ENCODE measurements at regions not wholly inside any gene's neighbourhood (a gene's known extent, or its start where the extent isn't known, plus 50 kb on each side); places are given as distances from the start of the nearest gene placed in this dataset.
"Not testable (repeated sequence)": the region's sequence is repeated elsewhere in the genome, so short reads cannot be mapped to it uniquely, and the experiment has no call there.

DNA sequence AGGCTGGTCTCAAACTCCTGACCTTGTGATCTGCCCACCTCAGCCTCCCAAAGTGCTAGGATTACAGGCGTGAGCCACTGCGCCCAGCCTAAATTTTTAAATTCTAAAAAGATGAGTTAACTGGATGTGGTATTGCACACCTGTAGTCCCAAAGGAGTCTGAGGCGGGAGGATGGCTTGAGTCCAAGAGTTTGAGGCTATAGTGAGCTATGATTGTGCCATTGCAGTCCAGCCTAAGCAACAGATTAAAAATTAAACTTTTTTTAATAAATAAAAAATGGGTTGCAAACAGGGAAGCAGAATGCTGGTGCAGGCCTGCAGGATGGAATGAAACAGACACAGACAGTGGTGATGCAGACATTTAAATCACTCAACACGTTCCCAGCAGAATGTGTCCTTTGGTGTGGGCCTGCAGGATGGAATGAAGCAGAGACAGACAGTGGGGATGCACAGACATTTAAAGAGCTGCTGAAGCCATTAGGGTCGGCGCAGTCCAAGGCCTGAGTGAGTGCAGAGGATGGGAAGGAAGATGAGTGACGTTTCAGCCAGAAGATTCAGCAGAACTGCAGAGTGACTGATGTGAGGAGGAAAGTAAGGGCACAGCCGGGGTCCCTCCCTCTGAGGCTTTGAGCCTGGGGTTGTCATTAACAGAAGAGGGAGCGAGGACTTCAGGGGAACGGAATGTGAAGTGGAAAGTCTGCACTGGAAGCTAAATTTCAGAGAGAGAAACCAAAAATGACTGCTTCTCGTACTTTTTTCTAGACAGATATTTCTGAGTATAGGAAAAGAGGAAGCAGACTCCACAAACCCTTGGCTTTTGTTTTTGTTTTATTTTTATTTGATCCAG, 117.5 kb downstream of the RIN2 start:
- no peaks in the 10 kb centered on the region for H3K9me3 ChIP-seq
- no peak overlapping the region for H3K4me3 ChIP-seq
- 60% methylated on average over 11 of the region's 11 CpGs for WGBS
- H3K27ac ChIP-seq, result peak overlapping the region; percentile 68
- TF ChIP-seq POLR2AphosphoS5 (IDR thresholded peaks at IDR 0.05) (no peak), EP300 (IDR thresholded peaks at IDR 0.05) (no peak), POLR2A (IDR thresholded peaks at IDR 0.05) (no peak)
- TF ChIP-seq, protein P1, sequence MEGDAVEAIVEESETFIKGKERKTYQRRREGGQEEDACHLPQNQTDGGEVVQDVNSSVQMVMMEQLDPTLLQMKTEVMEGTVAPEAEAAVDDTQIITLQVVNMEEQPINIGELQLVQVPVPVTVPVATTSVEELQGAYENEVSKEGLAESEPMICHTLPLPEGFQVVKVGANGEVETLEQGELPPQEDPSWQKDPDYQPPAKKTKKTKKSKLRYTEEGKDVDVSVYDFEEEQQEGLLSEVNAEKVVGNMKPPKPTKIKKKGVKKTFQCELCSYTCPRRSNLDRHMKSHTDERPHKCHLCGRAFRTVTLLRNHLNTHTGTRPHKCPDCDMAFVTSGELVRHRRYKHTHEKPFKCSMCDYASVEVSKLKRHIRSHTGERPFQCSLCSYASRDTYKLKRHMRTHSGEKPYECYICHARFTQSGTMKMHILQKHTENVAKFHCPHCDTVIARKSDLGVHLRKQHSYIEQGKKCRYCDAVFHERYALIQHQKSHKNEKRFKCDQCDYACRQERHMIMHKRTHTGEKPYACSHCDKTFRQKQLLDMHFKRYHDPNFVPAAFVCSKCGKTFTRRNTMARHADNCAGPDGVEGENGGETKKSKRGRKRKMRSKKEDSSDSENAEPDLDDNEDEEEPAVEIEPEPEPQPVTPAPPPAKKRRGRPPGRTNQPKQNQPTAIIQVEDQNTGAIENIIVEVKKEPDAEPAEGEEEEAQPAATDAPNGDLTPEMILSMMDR (IDR thresholded peaks at IDR 0.05), result no peak
- peaks cover 14% of the 10 kb centered on the region for H3K4me1 ChIP-seq
- no peaks in the 10 kb centered on the region for H3K36me3 ChIP-seq
- no peak for DNase-seq (ENCODE audit: low spot score in 2 of 2)
- no peaks in the 10 kb centered on the region for H3K27me3 ChIP-seq

DNA sequence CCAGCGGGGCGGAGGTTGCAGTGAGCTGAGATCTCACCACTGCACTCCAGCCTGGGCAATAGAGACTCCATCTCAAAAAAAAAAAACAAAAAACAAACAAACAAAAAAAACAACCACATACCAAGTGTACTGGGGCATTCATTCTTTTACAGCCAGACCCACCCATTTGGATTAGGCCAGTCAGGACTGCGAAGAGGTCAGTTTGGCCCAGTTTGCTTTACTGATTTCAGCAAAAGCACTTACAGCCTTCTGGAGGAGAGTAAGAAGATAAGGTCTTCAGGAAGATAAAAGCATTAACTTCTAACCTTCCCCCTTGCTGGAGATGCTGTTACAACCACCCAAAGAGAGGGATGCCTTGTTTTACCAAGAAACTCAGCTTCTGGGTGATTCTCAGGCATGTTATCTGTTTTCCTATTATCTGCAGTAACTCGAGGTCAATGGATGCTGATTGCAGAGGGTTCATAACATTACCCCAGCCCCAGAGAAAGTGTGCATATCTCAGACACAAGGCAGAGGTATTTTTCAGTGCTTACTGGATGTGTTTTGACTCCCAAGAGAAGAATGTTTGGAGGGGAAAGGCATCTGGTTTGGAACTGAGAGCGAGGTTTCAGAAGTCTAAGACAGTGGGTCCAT, 118.9 kb downstream of the RIN2 start:
- Histone ChIP-seq H3K27me3 (no peaks in the 10 kb centered on the region), H3K4me1 (peaks cover 14% of the 10 kb centered on the region), H3K9me3 (no peaks in the 10 kb centered on the region), H3K36me3 (no peaks in the 10 kb centered on the region), H3K27ac (no peak overlapping the region), H3K4me3 (no peak overlapping the region)
- 88% methylated on average over 5 of the region's 5 CpGs for WGBS
- DNase-seq (ENCODE audit: low spot score in 2 of 2), result no peak
- TF ChIP-seq POLR2AphosphoS5 (IDR thresholded peaks at IDR 0.05) (no peak), EP300 (IDR thresholded peaks at IDR 0.05) (no peak), POLR2A (IDR thresholded peaks at IDR 0.05) (no peak)
- TF ChIP-seq, protein P1 (IDR thresholded peaks at IDR 0.05), result no peak

DNA sequence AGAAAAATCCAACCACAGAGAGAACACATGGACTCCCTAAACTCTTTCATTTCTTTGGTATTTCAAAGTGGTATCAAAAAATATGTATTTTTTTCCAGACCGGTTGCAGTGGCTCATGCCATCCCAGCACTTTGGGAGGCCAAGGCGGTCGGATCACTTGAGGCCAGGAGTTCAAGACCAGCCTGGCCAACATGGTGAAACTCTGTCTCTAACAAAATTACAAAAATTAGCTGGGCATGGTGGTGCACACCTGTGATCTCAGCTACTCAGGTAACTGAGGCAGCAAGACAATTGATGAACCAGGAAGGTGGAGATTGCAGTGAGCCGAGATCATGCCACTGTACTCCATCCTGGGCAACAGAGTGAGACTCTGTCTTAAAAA, 121.8 kb downstream of the RIN2 start:
- WGBS, result 95% methylated on average over 4 of the region's 4 CpGs
- H3K4me3 ChIP-seq; DNase-seq (ENCODE audit: low spot score in 2 of 2); H3K27me3 ChIP-seq; H3K27ac ChIP-seq; H3K9me3 ChIP-seq; H3K36me3 ChIP-seq: not testable (repeated sequence)
- H3K4me1 ChIP-seq, result peaks cover 22% of the 10 kb centered on the region

DNA sequence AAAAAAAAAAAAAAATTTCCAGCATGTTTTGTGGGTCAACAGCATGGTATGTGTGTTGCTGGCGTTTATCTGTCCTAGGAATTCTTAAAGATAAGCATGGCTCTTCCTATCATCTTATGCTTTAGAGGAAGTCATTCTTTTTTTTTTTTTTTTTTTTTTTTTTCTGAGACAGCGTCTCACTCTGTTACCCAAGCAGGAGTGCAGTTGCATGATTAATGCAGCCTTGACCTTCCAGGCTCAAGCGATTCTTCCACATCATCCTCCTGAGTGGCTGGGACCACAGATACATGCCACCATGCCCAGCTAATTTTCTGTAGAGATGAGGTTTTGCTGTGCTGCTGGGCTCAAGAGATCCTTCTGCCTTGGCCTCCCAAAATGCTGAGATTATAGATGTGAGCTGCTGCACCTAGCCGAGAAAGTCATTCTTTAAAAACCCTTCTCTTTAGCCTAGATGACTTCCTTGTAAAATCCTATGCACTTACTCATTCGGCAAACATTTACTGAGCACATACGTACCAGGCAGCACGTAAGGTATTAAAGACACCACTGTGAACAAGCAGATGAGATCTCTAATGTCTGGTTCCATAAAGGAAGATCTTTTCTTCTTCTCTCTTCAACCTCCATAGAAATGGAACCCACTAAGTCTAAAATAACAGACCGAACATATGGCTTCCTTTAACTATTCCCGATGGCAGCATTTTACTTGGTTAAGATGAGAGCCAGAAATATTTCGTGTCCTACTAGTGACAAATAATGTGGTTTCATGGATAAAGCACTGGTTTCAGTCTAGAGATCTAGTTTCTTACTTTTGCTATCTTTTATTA, 122.4 kb downstream of the RIN2 start:
- peaks cover 23% of the 10 kb centered on the region for H3K4me1 ChIP-seq
- no peaks in the 10 kb centered on the region for H3K36me3 ChIP-seq
- DNase-seq (ENCODE audit: low spot score in 2 of 2), result no peak
- no peaks in the 10 kb centered on the region for H3K9me3 ChIP-seq
- H3K4me3 ChIP-seq, result no peak overlapping the region
- TF ChIP-seq POLR2A (IDR thresholded peaks at IDR 0.05), result no peak
- TF ChIP-seq EP300 (IDR thresholded peaks at IDR 0.05), result no peak
- no peak for TF ChIP-seq POLR2AphosphoS5 (IDR thresholded peaks at IDR 0.05)
- TF ChIP-seq, protein P1 (IDR thresholded peaks at IDR 0.05), result no peak
- no peaks in the 10 kb centered on the region for H3K27me3 ChIP-seq
- WGBS, result 92% methylated on average over 10 of the region's 10 CpGs
- no peak overlapping the region for H3K27ac ChIP-seq

DNA sequence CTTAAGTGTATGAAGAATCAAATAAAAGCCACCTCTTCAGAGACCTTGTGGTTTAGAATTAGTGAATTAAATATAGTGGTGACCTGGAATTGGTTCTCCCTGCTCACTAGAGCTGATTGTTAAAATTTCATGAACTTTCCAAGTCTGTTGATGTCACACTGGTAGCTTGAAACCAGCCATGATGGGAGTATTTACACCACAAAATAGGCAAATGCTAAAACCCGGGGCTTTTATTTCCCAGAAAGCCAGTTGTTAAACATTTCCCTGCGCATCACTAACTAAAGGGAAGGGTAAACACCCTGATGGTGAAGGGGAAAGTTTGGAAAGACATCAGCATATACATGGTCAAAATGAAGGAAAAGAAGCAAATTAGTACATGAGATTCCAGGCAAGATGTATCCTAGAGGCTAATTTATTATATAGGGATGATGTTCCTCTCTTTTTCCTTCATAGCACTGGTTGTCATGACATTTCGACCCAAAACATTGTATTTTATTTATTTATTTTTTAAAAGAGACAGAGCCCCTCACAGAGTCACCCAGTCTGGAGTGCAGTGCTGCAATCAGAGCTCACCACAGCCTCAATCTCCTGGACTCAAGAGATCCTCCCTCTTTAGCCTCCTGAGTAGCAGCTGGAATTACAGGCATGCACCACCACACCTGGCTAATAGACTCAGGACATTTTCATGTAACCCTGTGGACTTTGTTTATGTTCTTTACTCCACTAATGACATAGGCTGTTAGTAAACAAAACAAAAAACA, 123.2 kb downstream of the RIN2 start:
- DNase-seq (ENCODE audit: low spot score in 2 of 2), result no peak

More for the DNA sequence above, 123.2 kb downstream of the RIN2 start:
- Histone ChIP-seq H3K27ac (no peak overlapping the region), H3K4me1 (peaks cover 28% of the 10 kb centered on the region), H3K36me3 (no peaks in the 10 kb centered on the region), H3K4me3 (no peak overlapping the region), H3K9me3 (no peaks in the 10 kb centered on the region), H3K27me3 (no peaks in the 10 kb centered on the region)
- WGBS, result 97% methylated on average over 3 of the region's 3 CpGs
- no peak for TF ChIP-seq EP300 (IDR thresholded peaks at IDR 0.05)
